ENCODE measurements at regions not wholly inside any gene's neighbourhood (a gene's known extent, or its start where the extent isn't known, plus 50 kb on each side); places are given as distances from the start of the nearest gene placed in this dataset.
"Not testable (repeated sequence)": the region's sequence is repeated elsewhere in the genome, so short reads cannot be mapped to it uniquely, and the experiment has no call there.

- no peak for DNase-seq
- H3K27ac ChIP-seq, result no peak overlapping the region
- TF ChIP-seq CTCF (IDR thresholded peaks at IDR 0.05; ENCODE audit: low read depth, low read length), result no peak
- no peaks in the 10 kb centered on the region for H3K9me3 ChIP-seq (ENCODE audit: severe bottlenecking)
- H3K27me3 ChIP-seq (ENCODE audit: insufficient read depth, low read depth, severe bottlenecking), result no peaks in the 10 kb centered on the region
- no peaks in the 10 kb centered on the region for H3K36me3 ChIP-seq
- no peak overlapping the region for H3K4me3 ChIP-seq (ENCODE audit: low read depth, low read length)
Observed at GRCh38 chr11:34788642-34789041, 127.5 kb downstream of the APIP start.

- no peak overlapping the region for H3K27ac ChIP-seq
- H3K9me3 ChIP-seq (ENCODE audit: severe bottlenecking), result no peaks in the 10 kb centered on the region
- no peak for DNase-seq
- no peak overlapping the region for H3K4me3 ChIP-seq (ENCODE audit: low read depth, low read length)
- H3K27me3 ChIP-seq (ENCODE audit: insufficient read depth, low read depth, severe bottlenecking), result no peaks in the 10 kb centered on the region
- TF ChIP-seq CTCF (IDR thresholded peaks at IDR 0.05; ENCODE audit: low read depth, low read length), result no peak
- H3K36me3 ChIP-seq, result no peaks in the 10 kb centered on the region
Observed at GRCh38 chr11:34787895-34788294, 128.3 kb downstream of the APIP start.

- TF ChIP-seq CTCF (IDR thresholded peaks at IDR 0.05; ENCODE audit: low read depth, low read length), result no peak
- Histone ChIP-seq H3K36me3 (no peaks in the 10 kb centered on the region), H3K27ac (no peak overlapping the region), H3K27me3 (ENCODE audit: insufficient read depth, low read depth, severe bottlenecking) (no peaks in the 10 kb centered on the region), H3K4me3 (ENCODE audit: low read depth, low read length) (no peak overlapping the region), H3K9me3 (ENCODE audit: severe bottlenecking) (no peaks in the 10 kb centered on the region)
- no peak for DNase-seq
Observed at GRCh38 chr11:34787348-34787747, 128.8 kb downstream of the APIP start.

GRCh38 chr11:34784318-34784841 lies 131.8 kb downstream of the APIP start:
- Histone ChIP-seq H3K9me3 (ENCODE audit: severe bottlenecking) (no peaks in the 10 kb centered on the region), H3K36me3 (no peaks in the 10 kb centered on the region), H3K4me3 (ENCODE audit: low read depth, low read length) (no peak overlapping the region), H3K27me3 (ENCODE audit: insufficient read depth, low read depth, severe bottlenecking) (no peaks in the 10 kb centered on the region), H3K27ac (no peak overlapping the region)
- no peak for DNase-seq
- TF ChIP-seq CTCF (IDR thresholded peaks at IDR 0.05; ENCODE audit: low read depth, low read length), result no peak

GRCh38 chr11:34783816-34784317 lies 132.3 kb downstream of the APIP start:
- H3K36me3 ChIP-seq, result no peaks in the 10 kb centered on the region
- no peaks in the 10 kb centered on the region for H3K27me3 ChIP-seq (ENCODE audit: insufficient read depth, low read depth, severe bottlenecking)
- TF ChIP-seq CTCF (IDR thresholded peaks at IDR 0.05; ENCODE audit: low read depth, low read length), result no peak
- no peak overlapping the region for H3K27ac ChIP-seq
- H3K9me3 ChIP-seq (ENCODE audit: severe bottlenecking), result no peaks in the 10 kb centered on the region
- DNase-seq, result no peak
- no peak overlapping the region for H3K4me3 ChIP-seq (ENCODE audit: low read depth, low read length)

- H3K27me3 ChIP-seq (ENCODE audit: insufficient read depth, low read depth, severe bottlenecking); DNase-seq; H3K4me3 ChIP-seq (ENCODE audit: low read depth, low read length): not testable (repeated sequence)
Observed at GRCh38 chr11:34781826-34782225, 134.4 kb downstream of the APIP start.

More at GRCh38 chr11:34781826-34782225, 134.4 kb downstream of the APIP start:
- not testable (repeated sequence) for H3K27ac ChIP-seq; H3K9me3 ChIP-seq (ENCODE audit: severe bottlenecking); H3K36me3 ChIP-seq

Data from WERI-Rb-1 (cell line).